NCI-H2171 (cell line): ENCODE measurements at regions not wholly inside any gene's neighbourhood (a gene's known extent, or its start where the extent isn't known, plus 50 kb on each side); places are given as distances from the start of the nearest gene placed in this dataset.

ENCODE experiments used
- DNase-seq: peaks from one replicate; lab custom pipeline; 2025; lab: John Stamatoyannopoulos, UW

DNA sequence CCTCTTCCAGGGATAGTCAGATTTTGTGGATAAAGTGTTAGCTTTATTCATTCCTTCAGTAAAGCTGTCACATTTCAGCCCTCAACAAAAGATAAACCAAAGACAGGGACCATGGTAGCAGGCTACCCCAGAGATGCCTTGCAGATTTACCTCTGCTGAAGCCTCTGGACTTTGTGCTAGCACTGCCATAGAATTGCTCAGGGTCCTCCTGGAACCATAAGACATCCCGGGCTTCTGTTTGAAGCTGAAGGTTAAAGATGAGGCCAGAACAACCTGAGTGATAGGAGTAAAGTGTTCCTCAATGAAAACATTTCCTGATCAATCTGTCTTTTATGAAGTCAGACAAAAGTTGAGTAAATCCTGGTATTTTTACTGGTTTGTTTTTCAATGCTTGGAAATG lies 57.5 kb upstream of the ARL15 start:
- no peak for DNase-seq

DNA sequence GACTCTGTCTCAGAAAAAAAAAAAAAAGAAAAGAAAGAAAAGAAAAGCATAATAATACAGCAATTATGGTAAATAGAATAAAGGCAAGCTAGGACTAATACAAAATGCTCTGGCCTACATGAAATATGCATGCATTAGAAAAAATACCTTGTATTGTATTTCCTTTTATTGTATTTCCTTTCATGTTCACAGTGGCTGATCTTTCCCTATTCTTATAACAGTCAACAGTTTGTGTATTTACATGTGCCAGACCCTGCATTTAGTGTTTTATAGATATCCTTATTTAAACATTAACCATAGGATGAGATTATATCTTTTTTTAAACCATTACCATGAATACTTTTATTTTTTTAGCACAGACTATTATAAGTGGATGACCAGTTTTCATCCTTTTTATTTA lies 56.3 kb upstream of the ARL15 start:
- no peak for DNase-seq

DNA sequence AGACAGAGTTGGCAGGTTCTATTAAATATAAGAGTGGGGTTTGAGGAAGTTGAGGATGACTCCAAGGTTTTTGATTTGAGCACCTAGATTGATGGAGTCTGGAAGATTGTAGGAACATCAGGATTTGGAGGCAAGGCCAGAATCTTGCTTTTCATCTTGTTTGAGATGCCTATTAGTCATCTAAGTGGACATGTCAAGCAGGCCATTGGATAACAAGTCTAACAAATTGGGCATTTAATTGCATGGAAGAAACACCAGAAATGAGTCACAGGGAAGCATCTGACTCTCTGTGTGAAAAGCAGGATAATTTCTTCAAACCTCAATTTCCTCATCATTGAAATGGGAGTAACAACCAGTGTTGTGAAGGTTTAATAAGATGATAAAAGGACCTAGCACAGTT lies 53.3 kb upstream of the ARL15 start:
- no peak for DNase-seq

DNA sequence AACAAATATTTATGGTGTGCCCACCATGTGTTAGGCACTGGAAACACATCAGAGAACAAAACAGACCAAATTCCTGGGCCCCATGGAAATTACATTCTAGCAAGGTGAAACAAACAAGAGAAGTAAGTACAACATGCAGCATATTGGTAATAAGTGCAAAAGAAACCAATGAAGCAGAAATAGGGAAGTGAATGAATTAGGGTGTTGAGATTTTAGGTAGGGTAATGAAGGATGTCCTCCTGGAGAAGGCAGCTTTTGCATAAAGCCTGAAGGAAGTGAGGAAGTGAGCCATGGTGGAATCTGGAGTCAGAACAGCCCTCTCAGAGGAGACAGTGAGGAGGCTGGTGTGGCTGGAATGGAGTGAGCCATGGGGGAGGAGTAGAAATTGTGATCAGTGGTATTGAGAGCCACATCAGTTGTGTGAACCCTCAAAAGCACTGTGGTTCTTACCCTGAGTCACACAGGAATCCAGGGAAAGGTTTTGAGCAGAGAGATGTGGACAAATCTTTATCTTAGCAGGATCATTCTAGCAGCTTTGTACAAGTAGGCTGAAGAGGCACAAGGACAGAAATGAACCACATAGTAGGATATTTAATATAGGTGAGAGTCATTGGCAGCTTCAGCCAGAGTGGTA lies 52.7 kb upstream of the ARL15 start:
- no peak for DNase-seq

DNA sequence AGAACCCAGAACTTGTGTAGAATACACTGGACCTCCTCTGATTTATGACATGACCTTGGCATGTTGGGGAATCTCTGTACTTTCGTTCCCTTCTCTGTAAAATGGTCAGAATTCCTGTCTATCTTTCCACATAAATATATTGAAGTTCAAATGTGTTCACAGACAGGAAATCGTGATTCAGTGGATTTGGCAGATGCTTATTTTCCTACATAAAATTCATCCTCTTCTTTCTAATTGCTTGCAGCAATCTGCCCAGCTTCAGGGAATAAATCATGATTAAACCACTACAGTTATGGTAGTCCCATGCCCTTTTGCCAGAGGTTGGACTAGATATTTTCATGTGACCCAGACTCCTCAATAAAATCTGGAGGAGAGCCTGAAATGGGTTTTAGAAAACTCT lies 52.1 kb upstream of the ARL15 start:
- no peak for DNase-seq

DNA sequence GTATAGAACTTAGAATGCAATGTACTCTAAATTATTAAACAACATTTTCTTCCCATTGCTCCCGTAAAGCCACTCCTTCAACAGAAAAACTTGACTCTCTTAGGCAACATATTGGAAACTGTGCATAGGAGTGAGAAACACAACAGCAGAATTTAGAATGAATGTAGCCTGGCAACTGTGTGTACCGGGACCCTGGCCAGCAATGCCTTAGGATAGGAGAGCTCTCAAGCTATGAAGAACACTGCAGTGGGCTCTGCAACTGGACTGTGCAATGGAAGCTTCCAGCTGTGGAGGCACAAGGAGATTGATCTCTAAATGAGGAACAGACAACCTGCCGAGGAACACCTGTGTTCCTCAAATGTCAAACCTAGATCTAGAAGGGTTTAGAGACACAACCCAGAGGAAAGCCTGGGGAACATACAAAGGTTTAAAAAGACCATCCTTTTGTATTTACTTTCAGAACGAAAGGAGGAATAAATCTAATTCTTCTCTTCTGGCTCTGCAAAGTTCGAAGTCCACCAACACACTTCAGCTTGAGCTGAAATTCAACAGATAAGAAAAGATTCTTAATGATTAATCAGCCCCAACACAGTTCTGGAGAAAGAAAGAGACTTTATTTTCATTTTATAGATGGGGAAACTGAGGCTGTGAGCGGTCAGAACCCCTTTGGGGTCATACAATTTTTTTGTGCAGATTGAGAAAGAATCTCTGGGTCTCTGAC lies 51.5 kb upstream of the ARL15 start:
- DNase-seq: no peak

DNA sequence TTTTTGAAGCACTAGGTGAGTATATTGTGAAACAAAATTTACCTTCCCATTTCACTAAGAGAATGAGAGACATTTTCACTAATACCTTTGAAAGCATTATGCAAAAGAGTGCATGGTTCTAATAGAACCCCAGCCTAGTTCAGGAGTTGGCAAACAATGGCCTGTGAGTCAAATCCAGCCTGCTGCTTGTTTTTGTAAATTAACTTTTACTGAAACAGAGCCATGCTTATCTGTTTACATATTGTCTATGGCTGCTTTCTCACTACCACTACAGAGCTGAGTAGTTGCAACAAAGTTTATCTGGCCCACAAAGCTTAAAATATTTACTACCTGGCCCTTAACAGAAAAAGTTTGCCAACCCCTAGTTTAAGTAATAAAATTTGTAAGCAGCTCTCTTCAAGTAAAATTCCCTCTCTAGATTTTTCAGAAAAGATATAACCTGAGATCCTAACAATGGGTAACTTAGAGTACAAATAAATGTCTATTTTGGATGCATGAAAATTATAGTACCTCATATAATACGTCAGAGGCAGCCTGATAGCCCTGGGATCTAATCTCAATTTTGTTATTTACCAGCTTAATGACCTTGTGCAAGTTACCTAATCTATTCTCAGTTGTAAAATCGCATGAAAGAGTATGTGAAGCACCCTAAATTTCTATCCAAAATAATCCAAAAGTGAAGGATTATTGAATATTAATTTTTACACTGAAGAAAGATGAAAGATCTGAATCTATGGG lies 50.7 kb upstream of the ARL15 start:
- no peak for DNase-seq
